GM18520 (cell line): ENCODE measurements at regions not wholly inside any gene's neighbourhood (a gene's known extent, or its start where the extent isn't known, plus 50 kb on each side); places are given as distances from the start of the nearest gene placed in this dataset.
A peak's percentile ranks its signal among the peaks of the same experiment; 100 is the strongest.

Source experiments
- ATAC-seq: cut with Tn5 transposase; IDR thresholded peaks from one replicate; pipeline ENCODE4 v1.9.1; 2021; ENCODE audit not compliant: unreplicated experiment

DNA sequence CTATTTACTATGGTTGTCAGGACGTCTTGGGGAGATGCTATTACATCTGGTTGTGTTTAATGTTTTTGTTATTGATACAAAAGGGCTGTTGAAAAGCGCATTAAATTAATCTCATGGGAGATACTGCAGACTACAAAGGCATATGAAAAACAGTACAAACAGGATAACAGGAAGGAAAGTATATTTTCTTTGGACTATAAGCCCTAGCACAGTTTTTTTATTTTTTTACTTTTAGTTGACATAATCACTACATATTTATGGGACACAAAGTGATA is 341.3 kb downstream of the ARL4A start:
- ATAC-seq, result no peak

DNA sequence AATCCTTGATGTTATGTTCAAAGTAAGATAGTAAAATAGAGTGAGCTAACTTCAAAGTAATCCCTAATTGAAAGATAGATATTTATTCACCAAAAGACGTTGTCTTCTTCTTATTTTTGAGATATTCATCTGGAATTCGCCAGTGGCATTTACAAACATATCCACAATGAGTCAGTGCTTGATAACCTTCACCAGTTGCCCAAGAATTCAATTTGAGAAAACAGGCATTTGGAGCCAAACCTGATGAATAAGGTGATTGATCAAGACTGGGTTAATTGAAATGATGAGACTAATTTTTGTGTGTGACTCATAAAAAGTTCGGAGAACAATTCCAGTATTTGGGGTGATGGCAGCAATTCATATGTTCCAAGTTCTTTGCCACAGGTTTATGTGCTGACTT is 344.0 kb downstream of the ARL4A start:
- ATAC-seq, result no peak

DNA sequence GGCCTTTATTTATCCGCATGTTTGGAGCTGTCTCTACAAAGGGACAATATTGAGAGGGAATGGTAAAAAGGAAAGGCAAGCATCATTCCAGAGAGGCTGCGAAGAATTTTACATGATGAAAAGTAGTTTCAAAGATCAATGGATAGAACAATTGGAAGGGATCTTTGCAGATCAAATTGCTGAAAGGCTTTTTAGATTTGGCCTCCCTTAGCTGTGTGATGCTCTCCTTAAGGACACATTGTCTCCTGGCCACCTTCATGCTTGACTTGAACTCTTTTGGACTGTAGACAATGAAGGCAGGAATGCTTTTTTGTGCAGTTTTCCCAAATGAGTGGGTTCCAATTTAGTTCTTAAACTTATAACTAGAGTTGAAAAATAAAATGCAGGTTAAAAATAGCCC is 344.7 kb downstream of the ARL4A start:
- ATAC-seq, result no peak

DNA sequence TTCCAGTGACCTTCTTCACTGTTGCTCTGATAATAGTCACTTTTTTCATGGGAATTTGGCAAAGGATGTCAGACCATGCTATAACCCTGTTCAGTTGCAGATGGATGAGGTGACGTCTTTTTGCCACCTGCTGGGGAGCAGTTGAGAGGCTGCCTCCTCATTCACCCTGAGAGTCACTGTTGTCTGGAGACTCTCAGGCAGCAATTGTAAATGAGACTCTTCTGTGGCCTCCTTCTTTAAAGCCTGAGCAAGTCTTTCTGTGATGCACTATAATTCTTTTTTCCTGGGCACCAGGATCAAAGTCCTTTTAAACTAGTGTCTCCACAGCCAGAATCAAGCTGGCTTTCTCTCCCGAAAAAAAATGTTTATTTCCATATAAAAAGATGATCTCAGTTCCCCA is 345.1 kb downstream of the ARL4A start:
- ATAC-seq, result no peak

DNA sequence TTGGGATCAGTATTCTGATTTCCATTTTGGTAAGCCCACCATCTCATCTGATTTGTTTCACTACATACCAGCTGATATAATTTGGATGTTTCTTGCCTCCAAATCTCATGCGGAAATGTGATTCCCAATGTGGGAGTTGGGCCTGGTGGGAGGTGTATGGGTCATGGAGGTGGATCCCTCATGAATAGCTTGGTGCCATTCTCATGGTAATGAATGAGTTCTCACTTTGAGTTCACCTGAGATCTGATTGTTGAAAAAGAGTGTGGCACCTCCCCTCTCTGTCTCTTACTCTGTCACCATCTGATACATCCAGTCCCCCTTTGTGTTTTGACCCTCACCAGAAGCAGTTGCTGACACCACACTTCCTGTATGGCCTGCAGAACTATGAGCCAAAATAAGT is 347.3 kb downstream of the ARL4A start:
- ATAC-seq, result no peak

DNA sequence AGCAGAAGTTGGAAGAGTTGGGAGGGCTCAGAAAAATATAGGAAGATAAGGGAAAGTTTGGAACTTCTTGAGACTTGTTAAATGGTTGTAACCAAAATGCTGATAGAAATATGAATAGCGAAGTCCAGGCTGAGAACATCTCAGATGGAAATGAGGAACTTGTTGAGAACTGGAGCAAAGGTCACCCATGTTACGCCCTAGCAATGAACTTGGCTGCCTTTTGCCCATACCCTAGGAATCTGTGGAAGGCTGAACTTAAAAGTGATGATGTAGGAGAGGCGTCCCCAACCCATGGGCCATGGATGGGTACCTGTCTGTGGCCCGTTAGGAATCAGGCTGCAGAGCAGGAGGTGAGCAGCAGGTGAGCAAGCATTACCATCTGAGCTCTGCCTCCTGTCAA is 347.8 kb downstream of the ARL4A start:
- no peak for ATAC-seq

DNA sequence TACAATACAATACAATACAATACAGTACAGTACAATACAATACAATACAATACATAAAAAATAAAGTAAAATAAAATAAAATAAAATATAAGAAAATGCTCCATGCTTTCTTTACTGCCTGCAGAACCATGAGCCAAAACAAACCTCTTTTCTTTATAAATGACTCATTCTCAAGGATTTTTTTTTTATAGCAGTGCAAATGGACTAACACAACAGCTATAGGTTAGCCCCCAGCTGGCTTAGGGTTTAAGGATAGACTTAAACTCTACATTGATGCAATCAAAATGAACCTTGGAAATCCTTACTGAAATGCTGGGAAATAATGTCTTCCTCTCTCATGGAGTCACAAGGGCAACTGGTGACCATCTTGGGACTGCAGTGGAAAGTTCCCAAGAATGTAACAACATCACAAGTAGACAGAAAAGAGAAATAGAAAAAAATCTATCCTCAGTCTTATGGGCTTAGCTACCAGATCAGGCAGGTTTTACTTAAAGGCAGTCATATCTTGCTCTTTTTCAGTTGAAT is 348.9 kb downstream of the ARL4A start:
- no peak for ATAC-seq

DNA sequence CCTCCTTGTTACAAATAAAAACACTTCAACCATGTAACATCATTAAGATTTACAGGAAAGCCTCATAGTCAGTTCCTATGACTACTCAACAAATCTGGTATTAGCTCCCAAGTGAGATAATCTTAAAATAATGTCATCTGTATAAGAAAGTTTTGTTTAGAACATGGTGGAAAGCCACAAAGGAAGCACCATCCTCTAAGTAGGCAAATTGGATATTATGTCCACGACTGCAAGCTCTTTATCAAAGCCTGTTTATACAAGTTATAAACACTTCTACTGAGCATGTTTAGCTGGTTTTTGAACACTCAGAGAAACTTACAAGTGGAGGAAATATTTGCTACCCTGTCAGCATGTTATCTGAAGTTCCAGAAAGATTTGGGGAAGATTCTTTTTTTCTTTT is 349.8 kb downstream of the ARL4A start:
- ATAC-seq, result no peak

DNA sequence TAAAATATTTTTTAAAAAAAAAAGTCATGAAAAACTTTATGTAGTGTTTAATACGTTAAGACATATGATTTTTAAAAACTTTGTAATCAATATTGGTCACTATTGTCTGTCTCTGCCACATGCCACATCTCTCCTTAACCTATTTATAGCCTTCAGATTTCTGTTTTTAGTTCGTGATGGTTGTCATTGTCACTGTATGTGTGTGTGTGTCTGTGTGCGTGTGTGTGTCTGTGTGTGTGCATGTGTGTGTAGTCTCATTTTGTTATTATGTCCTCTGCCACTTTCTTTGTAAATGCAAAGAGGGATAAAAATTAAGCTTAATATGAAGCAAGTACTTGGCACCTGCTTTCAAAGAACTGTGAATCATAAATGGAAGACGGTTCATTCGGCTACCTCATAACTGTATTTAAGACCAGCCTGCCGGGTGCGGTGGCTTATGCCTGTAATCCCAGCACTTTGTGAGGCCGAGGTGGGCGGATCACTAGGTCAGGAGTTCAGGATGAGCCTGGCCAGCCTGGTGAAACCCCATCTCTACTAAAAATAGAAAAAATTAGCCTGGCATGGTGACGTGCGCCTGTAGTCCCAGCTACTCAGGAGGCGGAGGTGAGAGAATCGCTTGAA is 354.0 kb downstream of the ARL4A start:
- no peak for ATAC-seq

DNA sequence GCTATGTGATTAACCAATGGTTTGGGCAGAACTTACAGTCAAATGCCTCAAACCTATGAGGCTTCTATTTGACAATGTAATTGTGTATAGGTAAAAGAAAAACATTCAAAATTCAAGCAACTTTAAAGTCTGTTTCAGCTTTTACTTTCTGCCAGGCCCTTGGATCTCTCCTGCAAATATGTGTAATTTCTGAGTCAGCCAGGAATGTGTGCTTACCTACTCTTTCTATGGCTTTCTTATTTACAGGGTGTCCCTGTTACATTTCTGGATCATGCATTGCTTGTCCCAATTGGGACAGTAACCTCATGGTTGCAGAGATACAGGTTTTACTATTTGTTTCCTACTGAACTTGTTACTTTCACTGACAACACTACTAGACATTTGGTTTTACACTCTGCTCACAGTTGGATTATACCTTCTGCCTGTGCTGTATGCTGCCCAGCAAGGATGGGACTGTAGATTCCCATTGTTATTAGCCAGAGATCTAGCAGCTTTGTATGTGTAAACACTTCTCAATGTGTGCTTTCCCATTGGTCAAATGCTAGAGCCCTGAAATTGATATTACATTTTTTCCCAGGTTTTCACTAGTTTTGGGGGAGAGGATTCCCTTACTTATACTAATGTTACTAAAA is 355.3 kb downstream of the ARL4A start:
- ATAC-seq, result no peak

DNA sequence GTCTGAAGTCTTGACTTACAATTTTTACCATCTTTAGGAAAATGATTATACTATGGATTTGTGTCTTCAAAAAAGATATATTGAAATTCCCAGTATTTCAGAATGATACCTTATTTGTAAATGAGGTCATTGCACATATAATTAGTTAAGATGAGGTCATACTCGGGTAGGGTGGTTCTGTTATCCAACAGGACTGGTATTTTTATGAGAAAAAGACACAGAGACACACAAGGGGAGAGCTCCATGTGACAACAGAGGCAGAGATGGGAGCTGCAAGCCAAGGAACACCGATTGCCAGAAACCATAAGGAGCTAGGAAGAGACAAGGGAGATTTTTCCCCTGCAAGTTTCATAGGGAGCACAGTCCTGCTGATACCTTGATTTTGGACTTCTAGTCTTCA is 356.9 kb downstream of the ARL4A start:
- ATAC-seq, result no peak

DNA sequence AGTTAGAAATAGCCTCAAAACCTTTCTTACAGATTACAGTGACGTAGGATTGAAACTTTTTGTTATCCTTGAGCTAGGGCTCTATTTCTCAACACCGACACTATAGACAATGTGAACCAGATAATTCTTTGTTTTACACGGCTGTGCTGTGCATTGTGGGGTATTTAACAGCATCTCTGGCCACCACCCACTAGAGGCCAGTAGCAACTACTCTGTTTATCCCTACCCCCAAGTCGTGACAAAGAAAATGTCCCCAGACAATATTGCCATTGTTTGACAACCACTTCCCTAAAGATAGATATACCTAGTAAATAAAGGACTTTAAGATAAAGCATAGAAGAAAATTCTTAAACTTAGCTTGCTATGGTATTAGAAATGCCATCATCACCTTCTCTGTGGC is 359.6 kb downstream of the ARL4A start:
- peak; percentile 50 for ATAC-seq

DNA sequence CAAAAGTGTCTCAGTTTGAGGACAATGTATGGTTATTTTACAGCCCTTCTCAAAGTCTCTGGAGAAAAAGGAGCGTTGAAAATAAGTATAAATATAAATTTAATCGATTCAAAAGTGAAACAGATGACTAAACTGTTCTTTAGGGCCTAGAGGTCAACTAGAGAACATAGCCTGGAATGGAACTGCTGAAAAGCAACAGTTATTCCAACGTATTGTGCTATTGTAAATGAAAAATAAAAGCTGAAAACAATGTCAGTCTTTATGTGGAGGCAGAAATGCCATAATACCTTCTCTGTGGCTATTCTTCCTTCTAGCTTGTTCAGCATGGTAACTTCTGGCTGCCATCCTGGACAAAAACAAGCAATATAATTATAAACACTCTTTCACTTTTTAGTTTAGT is 362.5 kb downstream of the ARL4A start:
- ATAC-seq, result no peak

DNA sequence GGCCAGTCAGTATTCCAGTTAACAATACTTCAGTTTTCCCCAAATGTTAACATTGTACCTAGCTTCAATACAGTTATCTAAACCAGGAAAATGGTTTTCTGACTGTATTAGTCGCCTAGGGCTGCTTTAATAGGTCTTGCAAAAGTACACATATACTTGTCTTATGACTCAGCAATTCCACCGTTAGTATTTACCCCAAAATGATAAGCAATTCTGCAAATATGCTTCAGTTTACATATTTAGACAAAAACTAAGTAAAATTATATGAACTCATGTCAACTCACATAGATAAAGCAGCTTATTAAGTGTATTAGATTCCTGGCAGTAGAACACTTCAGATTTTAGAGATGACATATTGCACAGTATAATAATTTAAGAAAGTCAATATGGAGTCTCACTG is 363.3 kb downstream of the ARL4A start:
- no peak for ATAC-seq

DNA sequence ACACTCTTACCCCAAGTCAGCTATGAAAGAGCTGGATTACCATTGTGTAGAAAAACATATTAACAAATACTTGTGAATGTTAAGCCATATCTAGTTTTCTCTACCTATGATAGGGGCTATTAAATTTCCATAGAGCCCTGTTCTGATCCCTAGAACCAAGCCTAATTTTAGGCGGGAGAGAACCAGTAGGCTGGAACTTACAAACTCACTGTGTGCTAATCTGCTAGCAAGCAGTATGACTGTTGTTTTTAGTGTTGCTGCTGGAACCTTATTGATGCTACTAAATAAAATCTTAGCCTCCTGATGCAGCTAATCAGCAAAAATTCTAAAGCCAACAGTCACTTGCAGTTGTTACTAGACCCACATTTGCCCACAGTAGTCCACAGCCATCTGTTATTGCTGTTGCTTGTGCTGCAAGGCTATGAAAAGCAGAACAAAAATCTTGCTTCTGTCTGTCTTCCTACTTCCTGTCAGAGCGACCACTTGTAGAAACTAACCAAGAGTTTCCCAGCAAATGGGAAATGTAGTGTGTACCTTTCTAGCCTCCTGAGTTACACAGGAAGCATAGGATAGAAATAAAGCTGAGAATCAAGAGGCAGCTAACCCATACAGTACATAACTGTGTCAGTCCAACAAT is 368.4 kb downstream of the ARL4A start:
- no peak for ATAC-seq

DNA sequence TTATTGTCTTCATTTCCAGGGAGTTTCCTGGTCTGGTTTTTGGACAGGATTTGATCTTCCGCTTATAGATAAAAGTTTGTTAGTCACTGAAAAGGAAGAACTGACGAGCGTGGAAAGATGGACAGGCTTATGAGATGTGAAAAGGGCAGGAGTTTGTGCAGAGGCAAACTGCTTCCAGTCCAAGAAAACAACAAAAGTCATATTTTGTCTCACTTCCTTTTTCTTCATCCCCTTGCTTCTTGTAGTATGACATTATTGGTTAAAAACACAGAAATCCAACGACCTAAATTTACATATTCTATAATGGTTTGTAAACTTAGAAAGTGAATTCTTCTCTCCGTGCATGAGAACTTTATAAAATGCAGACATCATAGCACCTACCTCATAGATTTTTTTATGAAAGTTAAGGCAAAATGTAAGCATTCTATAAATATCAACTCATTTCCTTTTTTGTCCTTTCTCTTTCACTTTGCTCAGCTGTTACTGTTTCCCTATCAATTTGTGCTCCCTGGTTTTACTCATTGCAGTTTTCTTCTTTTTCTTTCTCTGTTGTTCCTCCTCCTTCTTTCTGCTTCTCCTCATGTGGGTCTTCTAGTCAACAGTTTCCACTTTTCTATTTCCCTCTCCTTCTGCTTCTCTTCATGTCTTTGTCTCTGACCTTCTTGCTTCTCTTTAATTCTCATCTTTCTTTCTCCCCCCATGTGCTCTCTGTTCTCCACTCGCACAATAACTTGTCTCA is 370.2 kb downstream of the ARL4A start:
- ATAC-seq, result peak; percentile 90

DNA sequence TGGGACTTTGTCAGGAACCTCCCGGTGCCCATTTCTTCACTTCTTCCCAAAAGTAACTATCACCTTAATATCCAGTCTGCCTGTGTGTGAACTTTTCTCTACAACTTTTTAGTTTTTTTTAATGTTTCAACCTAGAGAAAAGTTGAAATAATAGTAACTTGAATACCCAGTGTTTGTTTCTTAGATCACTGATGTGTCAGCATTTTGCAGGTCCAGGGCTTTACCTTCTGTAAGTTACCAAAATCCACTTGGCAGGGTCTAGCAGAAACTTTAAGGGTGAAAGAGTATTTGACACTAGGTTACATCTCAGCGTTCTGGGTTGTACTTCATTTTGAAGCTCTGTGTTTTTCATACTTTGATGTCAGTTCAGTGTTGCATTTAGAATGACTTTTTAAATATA is 372.7 kb downstream of the ARL4A start:
- ATAC-seq, result no peak

DNA sequence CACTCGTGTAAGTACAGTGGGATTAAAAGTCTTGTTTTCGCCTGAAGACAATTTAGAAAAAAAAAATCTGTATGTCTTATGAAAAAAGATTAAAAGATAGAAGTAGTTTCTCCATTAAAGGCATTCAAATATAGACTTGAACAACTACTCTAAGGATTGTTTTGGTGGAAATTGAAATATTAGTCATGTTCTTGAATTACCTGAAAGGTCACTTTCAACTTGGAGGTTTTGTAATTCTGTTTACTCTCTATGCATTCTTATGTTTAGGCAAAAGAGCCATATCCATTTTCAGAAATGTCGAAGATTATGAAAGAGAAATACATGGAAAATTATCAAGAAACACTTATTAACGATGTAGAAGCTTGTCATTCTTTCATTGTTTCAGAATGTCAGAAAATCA is 373.7 kb downstream of the ARL4A start:
- no peak for ATAC-seq

DNA sequence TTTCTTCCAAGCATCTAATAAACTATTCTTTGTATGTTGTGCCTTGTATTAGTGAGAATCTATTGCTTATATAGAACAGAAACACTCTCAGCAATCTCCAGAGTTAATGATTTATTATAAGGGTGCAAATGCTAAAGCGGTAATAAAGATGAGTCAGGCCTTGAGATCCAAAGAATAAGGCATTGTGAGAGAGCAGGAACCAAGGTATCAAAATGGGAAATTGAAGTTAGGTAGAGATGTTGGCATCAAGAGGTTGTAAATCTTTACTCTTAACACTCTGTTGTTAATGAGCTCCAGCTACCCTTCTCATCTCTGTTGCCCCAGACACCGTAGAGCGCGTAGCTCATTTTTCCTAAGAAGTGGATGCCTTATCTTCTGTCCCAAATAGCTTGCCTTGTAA is 375.2 kb downstream of the ARL4A start:
- ATAC-seq, result no peak

DNA sequence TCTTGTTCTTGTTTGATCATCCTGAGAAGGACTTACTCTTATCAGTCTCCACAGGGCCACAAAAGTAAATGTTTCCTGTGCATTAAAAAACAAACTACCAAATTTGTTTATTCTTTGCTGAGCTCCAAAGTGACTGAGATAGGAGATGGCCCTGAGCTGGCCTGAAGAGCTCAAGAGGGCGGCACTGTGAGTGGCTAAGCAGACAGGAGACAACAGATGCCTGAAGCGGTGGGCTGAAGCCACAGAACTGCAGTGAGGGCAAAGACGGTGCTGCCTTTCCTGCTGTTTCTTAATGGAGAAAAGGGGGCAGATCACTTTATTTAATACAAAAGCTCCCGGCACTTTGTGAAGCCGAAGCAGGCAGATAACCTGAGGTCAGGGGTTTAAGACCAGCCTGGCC is 379.6 kb downstream of the ARL4A start:
- ATAC-seq, result no peak

DNA sequence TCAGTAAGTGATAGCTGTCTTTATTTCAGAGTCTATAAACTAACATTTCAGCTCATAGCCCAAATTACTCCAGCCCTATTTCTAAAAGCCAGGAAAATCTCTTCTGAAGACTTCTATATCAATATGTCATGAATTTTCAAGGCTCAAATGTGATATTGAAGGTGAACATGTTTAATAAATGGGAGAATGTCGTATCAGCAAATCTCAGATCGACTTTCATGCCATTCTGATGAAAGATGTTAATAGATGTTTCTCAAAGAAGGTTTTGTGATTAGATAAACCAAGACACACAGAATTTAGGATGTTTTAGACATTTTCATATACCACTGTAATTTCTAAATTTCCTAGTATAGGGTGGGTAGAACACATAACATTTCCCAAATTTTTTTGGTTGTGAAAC is 380.6 kb downstream of the ARL4A start:
- ATAC-seq, result no peak

DNA sequence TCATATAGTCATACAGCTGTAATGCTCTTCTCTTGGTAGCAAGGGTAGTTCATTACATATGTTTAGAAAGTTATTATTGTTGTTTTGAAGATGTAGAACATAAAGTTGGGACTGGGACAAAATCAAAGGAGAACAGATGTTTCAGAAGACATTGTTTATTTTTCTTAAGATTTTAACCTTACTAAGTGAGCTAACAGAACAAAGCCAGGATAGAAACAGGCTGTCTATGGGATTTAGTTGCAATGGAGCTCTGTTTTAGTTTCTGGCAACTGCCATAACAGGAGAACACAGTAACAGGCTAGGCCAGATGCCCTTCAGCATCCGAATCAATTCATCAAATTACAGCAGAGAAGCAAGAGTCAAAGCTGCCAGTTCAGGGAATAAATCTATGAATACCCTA is 382.4 kb downstream of the ARL4A start:
- ATAC-seq, result no peak
